ENCODE measurements at regions not wholly inside any gene's neighbourhood (a gene's known extent, or its start where the extent isn't known, plus 50 kb on each side); places are given as distances from the start of the nearest gene placed in this dataset.

GRCh38 chr7:71042591-71042990, 89.4 kb upstream of the GALNT17 start:
- no peak for TF ChIP-seq CTCF (IDR thresholded peaks at IDR 0.05; ENCODE audit: insufficient read depth, low read depth, low read length, missing control alignments)
- no peak for DNase-seq (ENCODE audit: low read depth)
- H3K4me3 ChIP-seq (ENCODE audit: low read length), result no peak overlapping the region

- no peak for TF ChIP-seq CTCF (IDR thresholded peaks at IDR 0.05; ENCODE audit: insufficient read depth, low read depth, low read length, missing control alignments)
- H3K4me3 ChIP-seq (ENCODE audit: low read length), result no peak overlapping the region
- no peak for DNase-seq (ENCODE audit: low read depth)
These were observed 81.5 kb upstream of the GALNT17 start for GRCh38 chr7:71050492-71050891.

- TF ChIP-seq CTCF (IDR thresholded peaks at IDR 0.05; ENCODE audit: insufficient read depth, low read depth, low read length, missing control alignments), result no peak
- H3K4me3 ChIP-seq (ENCODE audit: low read length), result no peak overlapping the region
- DNase-seq (ENCODE audit: low read depth), result no peak
These were observed 76.4 kb upstream of the GALNT17 start for GRCh38 chr7:71055504-71055903.

- TF ChIP-seq CTCF (IDR thresholded peaks at IDR 0.05; ENCODE audit: insufficient read depth, low read depth, low read length, missing control alignments), result no peak
- no peak for DNase-seq (ENCODE audit: low read depth)
- no peak overlapping the region for H3K4me3 ChIP-seq (ENCODE audit: low read length)
These were observed 54.0 kb upstream of the GALNT17 start for GRCh38 chr7:71077743-71078476.
